SK-MEL-5 (cell line): ENCODE measurements at regions not wholly inside any gene's neighbourhood (a gene's known extent, or its start where the extent isn't known, plus 50 kb on each side); places are given as distances from the start of the nearest gene placed in this dataset.

Experiments used
- DNase-seq: peaks from one replicate; pipeline ENCODE4 v3.0.0-alpha.2; 2016; ENCODE audit warnings: low read depth, low spot score
- in situ Hi-C: cut with HindIII; loops from 2 replicates; pipeline ENCODE4 v1.10.0; 2016; ENCODE audit warnings: low sequenced_read_pairs, high pct_unique_total_duplicates, low pct_unique_long_range_greater_than_20kb

- in situ Hi-C loops, result no loop called here
- DNase-seq, result peak; percentile 85
Observed at GRCh38 chr6:53216301-53216700, 67.7 kb upstream of the GCM1 start.

GRCh38 chr6:53214172-53214571 is 65.5 kb upstream of the GCM1 start:
- in situ Hi-C loops, result no loop called here
- DNase-seq, result no peak

GRCh38 chr6:53210811-53211210 is 62.2 kb upstream of the GCM1 start:
- no peak for DNase-seq
- in situ Hi-C loops, result no loop called here

- DNase-seq, result no peak
- in situ Hi-C loops, result no loop called here
Observed at GRCh38 chr6:53209681-53210080, 61.0 kb upstream of the GCM1 start.

- DNase-seq, result no peak
Observed at GRCh38 chr6:53205778-53206177, 57.1 kb upstream of the GCM1 start.

GRCh38 chr6:53203483-53203882 is 54.8 kb upstream of the GCM1 start:
- no peak for DNase-seq
- in situ Hi-C loops, result no loop called here

More at GRCh38 chr6:53205778-53206177, 57.1 kb upstream of the GCM1 start:
- in situ Hi-C loops, result no loop called here

GRCh38 chr6:53202052-53202451 is 53.4 kb upstream of the GCM1 start:
- no peak for DNase-seq
- in situ Hi-C loops, result no loop called here

- no peak for DNase-seq
- in situ Hi-C loops, result no loop called here
Observed at GRCh38 chr6:53201270-53201669, 52.6 kb upstream of the GCM1 start.

GRCh38 chr6:53199765-53200164 is 51.1 kb upstream of the GCM1 start:
- in situ Hi-C loops, result no loop called here

GRCh38 chr6:53199156-53199555 is 50.5 kb upstream of the GCM1 start:
- DNase-seq, result no peak
- in situ Hi-C loops, result no loop called here

More at GRCh38 chr6:53199765-53200164, 51.1 kb upstream of the GCM1 start:
- DNase-seq, result no peak
